ENCODE measurements at regions not wholly inside any gene's neighbourhood (a gene's known extent, or its start where the extent isn't known, plus 50 kb on each side); places are given as distances from the start of the nearest gene placed in this dataset.

DNA sequence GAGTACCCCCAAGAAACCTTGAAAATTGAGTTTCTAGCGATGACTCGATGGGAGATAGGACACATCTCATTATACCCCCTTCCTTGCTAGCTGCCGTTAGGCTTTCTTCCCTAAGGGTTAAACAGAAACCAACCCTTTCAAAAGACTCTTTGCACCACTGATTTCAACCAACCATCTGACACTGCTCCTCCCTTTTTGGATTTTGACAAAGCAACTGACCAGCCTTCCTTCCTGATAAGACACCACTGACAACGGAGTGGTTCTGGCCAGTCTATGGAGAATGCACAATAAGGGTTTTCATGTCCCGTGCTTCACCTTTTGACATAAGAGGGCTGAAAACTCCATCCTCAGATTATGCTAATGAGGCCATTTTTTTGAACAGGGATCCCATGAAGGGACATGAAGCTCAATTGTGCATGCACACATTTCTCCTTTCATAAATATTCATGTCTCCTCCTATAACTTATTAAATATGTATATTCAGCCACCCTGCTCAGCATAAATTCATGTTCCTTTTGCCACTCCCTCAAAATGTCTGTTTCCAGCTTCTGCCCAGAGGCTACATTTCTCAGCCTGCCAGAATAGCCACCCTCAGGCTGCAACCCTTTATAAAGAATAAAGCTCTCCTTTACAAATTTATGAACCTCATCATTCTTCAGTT lies 52.8 kb upstream of the SLC35F5 start:
- Mint-ChIP-seq H3K4me1 (ENCODE audit: low read depth) (peaks cover 14% of the 10 kb centered on the region), H3K4me3 (ENCODE audit: unreplicated experiment) (no peak overlapping the region), H3K27ac (ENCODE audit: unreplicated experiment) (no peak overlapping the region), H3K36me3 (ENCODE audit: low read depth) (no peaks in the 10 kb centered on the region), H3K27me3 (ENCODE audit: low read depth) (no peaks in the 10 kb centered on the region), H3K9me3 (ENCODE audit: low read depth) (peaks cover 9% of the 10 kb centered on the region)
- TF ChIP-seq, protein P1, sequence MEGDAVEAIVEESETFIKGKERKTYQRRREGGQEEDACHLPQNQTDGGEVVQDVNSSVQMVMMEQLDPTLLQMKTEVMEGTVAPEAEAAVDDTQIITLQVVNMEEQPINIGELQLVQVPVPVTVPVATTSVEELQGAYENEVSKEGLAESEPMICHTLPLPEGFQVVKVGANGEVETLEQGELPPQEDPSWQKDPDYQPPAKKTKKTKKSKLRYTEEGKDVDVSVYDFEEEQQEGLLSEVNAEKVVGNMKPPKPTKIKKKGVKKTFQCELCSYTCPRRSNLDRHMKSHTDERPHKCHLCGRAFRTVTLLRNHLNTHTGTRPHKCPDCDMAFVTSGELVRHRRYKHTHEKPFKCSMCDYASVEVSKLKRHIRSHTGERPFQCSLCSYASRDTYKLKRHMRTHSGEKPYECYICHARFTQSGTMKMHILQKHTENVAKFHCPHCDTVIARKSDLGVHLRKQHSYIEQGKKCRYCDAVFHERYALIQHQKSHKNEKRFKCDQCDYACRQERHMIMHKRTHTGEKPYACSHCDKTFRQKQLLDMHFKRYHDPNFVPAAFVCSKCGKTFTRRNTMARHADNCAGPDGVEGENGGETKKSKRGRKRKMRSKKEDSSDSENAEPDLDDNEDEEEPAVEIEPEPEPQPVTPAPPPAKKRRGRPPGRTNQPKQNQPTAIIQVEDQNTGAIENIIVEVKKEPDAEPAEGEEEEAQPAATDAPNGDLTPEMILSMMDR (IDR thresholded peaks at IDR 0.05) = no peak
- DNase-seq (ENCODE audit: low spot score) = no peak

DNA sequence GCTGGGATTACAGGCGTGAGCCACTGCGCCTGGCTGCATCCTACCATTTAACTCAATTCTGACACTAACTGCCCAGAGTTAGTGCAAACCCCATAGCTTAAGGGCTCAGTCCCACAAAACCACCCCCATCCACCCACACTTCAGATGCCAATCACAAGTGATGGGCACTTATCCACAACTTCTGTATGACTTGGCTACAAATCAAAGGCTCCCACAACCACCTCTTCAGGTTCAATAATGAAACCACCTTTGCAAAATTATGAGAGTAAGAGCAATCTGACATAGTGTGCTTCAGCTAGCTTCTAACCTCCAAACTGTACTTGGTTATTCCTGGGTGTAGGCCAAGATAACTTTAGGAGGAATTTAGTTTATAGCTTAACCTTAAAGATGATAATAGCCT lies 51.3 kb upstream of the SLC35F5 start:
- peaks cover 9% of the 10 kb centered on the region for H3K9me3 Mint-ChIP-seq (ENCODE audit: low read depth)
- H3K27me3 Mint-ChIP-seq (ENCODE audit: low read depth) = no peaks in the 10 kb centered on the region
- DNase-seq (ENCODE audit: low spot score) = no peak
- no peak overlapping the region for H3K27ac Mint-ChIP-seq (ENCODE audit: unreplicated experiment)
- TF ChIP-seq, protein P1 (IDR thresholded peaks at IDR 0.05) = no peak
- H3K4me3 Mint-ChIP-seq (ENCODE audit: unreplicated experiment) = no peak overlapping the region
- H3K36me3 Mint-ChIP-seq (ENCODE audit: low read depth) = no peaks in the 10 kb centered on the region
- H3K4me1 Mint-ChIP-seq (ENCODE audit: low read depth) = peaks cover 14% of the 10 kb centered on the region

DNA sequence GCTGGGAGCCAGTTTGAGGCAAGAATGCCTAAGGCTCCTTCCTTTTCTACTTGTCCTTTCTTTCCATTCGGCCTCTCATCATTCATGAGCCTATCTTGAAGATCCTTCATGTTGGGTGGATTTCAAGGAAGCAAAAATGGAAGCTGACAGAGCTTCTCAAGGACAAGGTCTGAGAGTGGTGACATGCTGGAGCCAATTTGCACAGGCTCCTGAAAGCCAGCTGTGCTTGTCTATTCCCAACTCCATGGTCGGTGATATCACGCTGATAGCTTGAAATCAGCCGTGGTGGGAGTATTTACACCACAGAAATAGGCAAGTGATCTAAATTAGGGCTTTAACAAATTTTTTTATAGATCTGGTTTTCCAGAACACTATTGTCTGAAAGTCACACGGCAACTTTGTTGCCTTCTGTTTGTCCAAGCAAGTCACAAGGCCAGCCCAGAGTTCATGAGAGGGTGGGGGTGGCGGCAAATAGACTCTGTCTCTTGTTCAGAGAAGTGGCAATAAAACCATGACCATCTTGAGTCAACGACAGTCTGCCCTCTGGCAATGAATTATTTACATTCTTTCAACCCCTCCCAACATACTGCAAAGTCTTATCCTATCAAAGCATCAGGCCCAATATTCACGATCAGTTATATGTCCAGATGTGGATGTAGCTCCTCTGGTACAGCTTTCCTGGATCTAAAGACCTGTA lies 49.9 kb upstream of the SLC35F5 start:
- H3K27me3 Mint-ChIP-seq (ENCODE audit: low read depth) = no peaks in the 10 kb centered on the region
- no peak overlapping the region for H3K27ac Mint-ChIP-seq (ENCODE audit: unreplicated experiment)
- peaks cover 7% of the 10 kb centered on the region for H3K4me1 Mint-ChIP-seq (ENCODE audit: low read depth)
- H3K36me3 Mint-ChIP-seq (ENCODE audit: low read depth) = no peaks in the 10 kb centered on the region
- TF ChIP-seq, protein P1 (IDR thresholded peaks at IDR 0.05) = no peak
- H3K4me3 Mint-ChIP-seq (ENCODE audit: unreplicated experiment) = no peak overlapping the region
- peaks cover 9% of the 10 kb centered on the region for H3K9me3 Mint-ChIP-seq (ENCODE audit: low read depth)
- DNase-seq (ENCODE audit: low spot score) = no peak

Measured in chondrocyte (in vitro differentiated cells).